ENCODE measurements at regions not wholly inside any gene's neighbourhood (a gene's known extent, or its start where the extent isn't known, plus 50 kb on each side); places are given as distances from the start of the nearest gene placed in this dataset.

GRCh38 chr11:82089426-82089825, 644.2 kb downstream of the FAM181B start:
- in situ Hi-C loops (cut with MboI; ENCODE audit: low sequenced_read_pairs) = no loop called here
- no peak for DNase-seq (ENCODE audit: low spot score in 2 of 2)
- Histone ChIP-seq H3K27me3 (ENCODE audit: low read depth) (no peaks in the 10 kb centered on the region), H3K4me3 (no peak overlapping the region), H3K36me3 (replicated peaks) (no peaks in the 10 kb centered on the region), H3K9me3 (no peaks in the 10 kb centered on the region), H3K4me1 (no peaks in the 10 kb centered on the region)

GRCh38 chr11:82085493-82085892, 648.2 kb downstream of the FAM181B start:
- Histone ChIP-seq H3K9me3 (no peaks in the 10 kb centered on the region), H3K27me3 (ENCODE audit: low read depth) (no peaks in the 10 kb centered on the region), H3K4me1 (no peaks in the 10 kb centered on the region), H3K36me3 (replicated peaks) (no peaks in the 10 kb centered on the region), H3K4me3 (no peak overlapping the region)
- in situ Hi-C loops (cut with MboI; ENCODE audit: low sequenced_read_pairs) = no loop called here
- DNase-seq (ENCODE audit: low spot score in 2 of 2) = no peak

GRCh38 chr11:82082976-82083375, 650.7 kb downstream of the FAM181B start:
- in situ Hi-C loops (cut with MboI; ENCODE audit: low sequenced_read_pairs) = no loop called here
- Histone ChIP-seq H3K36me3 (replicated peaks) (no peaks in the 10 kb centered on the region), H3K9me3 (no peaks in the 10 kb centered on the region)

GRCh38 chr11:82080160-82080559, 653.5 kb downstream of the FAM181B start:
- Histone ChIP-seq H3K9me3 (no peaks in the 10 kb centered on the region), H3K4me1 (no peaks in the 10 kb centered on the region), H3K27me3 (ENCODE audit: low read depth) (no peaks in the 10 kb centered on the region), H3K36me3 (replicated peaks) (no peaks in the 10 kb centered on the region), H3K4me3 (no peak overlapping the region)
- in situ Hi-C loops (cut with MboI; ENCODE audit: low sequenced_read_pairs) = no loop called here
- DNase-seq (ENCODE audit: low spot score in 2 of 2) = no peak

More at GRCh38 chr11:82082976-82083375, 650.7 kb downstream of the FAM181B start:
- no peaks in the 10 kb centered on the region for H3K4me1 ChIP-seq
- no peak for DNase-seq (ENCODE audit: low spot score in 2 of 2)
- H3K27me3 ChIP-seq (ENCODE audit: low read depth) = no peaks in the 10 kb centered on the region
- H3K4me3 ChIP-seq = no peak overlapping the region

- Histone ChIP-seq H3K27me3 (ENCODE audit: low read depth) (no peaks in the 10 kb centered on the region), H3K4me3 (no peak overlapping the region), H3K4me1 (no peaks in the 10 kb centered on the region), H3K9me3 (no peaks in the 10 kb centered on the region), H3K36me3 (replicated peaks) (no peaks in the 10 kb centered on the region)
- in situ Hi-C loops (cut with MboI; ENCODE audit: low sequenced_read_pairs) = no loop called here
- DNase-seq (ENCODE audit: low spot score in 2 of 2) = no peak
Measured at GRCh38 chr11:82076126-82076525, 657.5 kb downstream of the FAM181B start.

GRCh38 chr11:82059505-82059904, 674.2 kb downstream of the FAM181B start:
- H3K36me3 ChIP-seq (replicated peaks) = no peaks in the 10 kb centered on the region
- no peaks in the 10 kb centered on the region for H3K4me1 ChIP-seq
- in situ Hi-C loops (cut with MboI; ENCODE audit: low sequenced_read_pairs) = no loop called here
- H3K27me3 ChIP-seq (ENCODE audit: low read depth) = no peaks in the 10 kb centered on the region
- DNase-seq (ENCODE audit: low spot score in 2 of 2) = no peak
- no peak overlapping the region for H3K4me3 ChIP-seq
- no peaks in the 10 kb centered on the region for H3K9me3 ChIP-seq

GRCh38 chr11:82056450-82056849, 677.2 kb downstream of the FAM181B start:
- Histone ChIP-seq H3K27me3 (ENCODE audit: low read depth) (no peaks in the 10 kb centered on the region), H3K4me3 (no peak overlapping the region), H3K36me3 (replicated peaks) (no peaks in the 10 kb centered on the region), H3K9me3 (no peaks in the 10 kb centered on the region), H3K4me1 (no peaks in the 10 kb centered on the region)
- DNase-seq (ENCODE audit: low spot score in 2 of 2) = no peak
- in situ Hi-C loops (cut with MboI; ENCODE audit: low sequenced_read_pairs) = no loop called here

GRCh38 chr11:82049199-82049598, 684.5 kb downstream of the FAM181B start:
- in situ Hi-C loops (cut with MboI; ENCODE audit: low sequenced_read_pairs) = no loop called here
- no peak for DNase-seq (ENCODE audit: low spot score in 2 of 2)
- Histone ChIP-seq H3K27me3 (ENCODE audit: low read depth) (no peaks in the 10 kb centered on the region), H3K36me3 (replicated peaks) (no peaks in the 10 kb centered on the region), H3K4me3 (no peak overlapping the region), H3K9me3 (no peaks in the 10 kb centered on the region), H3K4me1 (no peaks in the 10 kb centered on the region)

GRCh38 chr11:82047200-82047599, 686.5 kb downstream of the FAM181B start:
- H3K4me1 ChIP-seq = no peaks in the 10 kb centered on the region
- in situ Hi-C loops (cut with MboI; ENCODE audit: low sequenced_read_pairs) = no loop called here
- no peak overlapping the region for H3K4me3 ChIP-seq
- no peaks in the 10 kb centered on the region for H3K9me3 ChIP-seq
- H3K27me3 ChIP-seq (ENCODE audit: low read depth) = no peaks in the 10 kb centered on the region
- no peaks in the 10 kb centered on the region for H3K36me3 ChIP-seq (replicated peaks)
- no peak for DNase-seq (ENCODE audit: low spot score in 2 of 2)

- DNase-seq (ENCODE audit: low spot score in 2 of 2) = no peak
- Histone ChIP-seq H3K9me3 (no peaks in the 10 kb centered on the region), H3K27me3 (ENCODE audit: low read depth) (peaks cover 3% of the 10 kb centered on the region; the same call in 1 of the 2 replicates), H3K36me3 (replicated peaks) (no peaks in the 10 kb centered on the region), H3K4me1 (no peaks in the 10 kb centered on the region), H3K4me3 (no peak overlapping the region)
- in situ Hi-C loops (cut with MboI; ENCODE audit: low sequenced_read_pairs) = no loop called here
Measured at GRCh38 chr11:82046778-82047177, 686.9 kb downstream of the FAM181B start.

GRCh38 chr11:82045748-82046457, 687.8 kb downstream of the FAM181B start:
- Histone ChIP-seq H3K4me3 (no peak overlapping the region), H3K27me3 (ENCODE audit: low read depth) (peaks cover 3% of the 10 kb centered on the region; the same call in 1 of the 2 replicates), H3K9me3 (no peaks in the 10 kb centered on the region), H3K4me1 (no peaks in the 10 kb centered on the region), H3K36me3 (replicated peaks) (no peaks in the 10 kb centered on the region)
- DNase-seq (ENCODE audit: low spot score in 2 of 2) = no peak
- in situ Hi-C loops (cut with MboI; ENCODE audit: low sequenced_read_pairs) = no loop called here

- in situ Hi-C loops (cut with MboI; ENCODE audit: low sequenced_read_pairs) = no loop called here
- Histone ChIP-seq H3K36me3 (replicated peaks) (no peaks in the 10 kb centered on the region), H3K4me1 (no peaks in the 10 kb centered on the region), H3K27me3 (ENCODE audit: low read depth) (peaks cover 3% of the 10 kb centered on the region; the same call in 1 of the 2 replicates), H3K9me3 (no peaks in the 10 kb centered on the region), H3K4me3 (no peak overlapping the region)
- DNase-seq (ENCODE audit: low spot score in 2 of 2) = no peak
Measured at GRCh38 chr11:82043316-82043715, 690.3 kb downstream of the FAM181B start.

- H3K9me3 ChIP-seq = no peaks in the 10 kb centered on the region
- in situ Hi-C loops (cut with MboI; ENCODE audit: low sequenced_read_pairs) = no loop called here
- H3K4me1 ChIP-seq = no peaks in the 10 kb centered on the region
- H3K4me3 ChIP-seq = no peak overlapping the region
- DNase-seq (ENCODE audit: low spot score in 2 of 2) = no peak
- H3K27me3 ChIP-seq (ENCODE audit: low read depth) = peaks cover 3% of the 10 kb centered on the region; the same call in 1 of the 2 replicates
- H3K36me3 ChIP-seq (replicated peaks) = no peaks in the 10 kb centered on the region
Measured at GRCh38 chr11:82041764-82042163, 691.9 kb downstream of the FAM181B start.

GRCh38 chr11:82038154-82038553, 695.5 kb downstream of the FAM181B start:
- DNase-seq (ENCODE audit: low spot score in 2 of 2) = no peak
- Histone ChIP-seq H3K9me3 (no peaks in the 10 kb centered on the region), H3K27me3 (ENCODE audit: low read depth) (peaks cover 6% of the 10 kb centered on the region; the same call in 1 of the 2 replicates), H3K36me3 (replicated peaks) (no peaks in the 10 kb centered on the region), H3K4me1 (no peaks in the 10 kb centered on the region), H3K4me3 (no peak overlapping the region)
- in situ Hi-C loops (cut with MboI; ENCODE audit: low sequenced_read_pairs) = no loop called here

- in situ Hi-C loops (cut with MboI; ENCODE audit: low sequenced_read_pairs) = no loop called here
- H3K27me3 ChIP-seq (ENCODE audit: low read depth) = peaks cover 2% of the 10 kb centered on the region; the same call in 1 of the 2 replicates
- H3K4me3 ChIP-seq = no peak overlapping the region
- H3K9me3 ChIP-seq = no peaks in the 10 kb centered on the region
- no peaks in the 10 kb centered on the region for H3K4me1 ChIP-seq
- DNase-seq (ENCODE audit: low spot score in 2 of 2) = no peak
- no peaks in the 10 kb centered on the region for H3K36me3 ChIP-seq (replicated peaks)
Measured at GRCh38 chr11:82034527-82034926, 699.1 kb downstream of the FAM181B start.

Data from HAP-1 (cell line).